DND-41 (cell line): ENCODE measurements at regions not wholly inside any gene's neighbourhood (a gene's known extent, or its start where the extent isn't known, plus 50 kb on each side); places are given as distances from the start of the nearest gene placed in this dataset.

Experiments used
- CTCF ChIP-seq: IDR thresholded peaks from 2 replicates; pipeline ENCODE4 v1.5.1; 2012; ENCODE audit warnings: borderline replicate concordance, low read length, moderate library complexity, mild to moderate bottlenecking; ENCODE audit not compliant: poor library complexity, severe bottlenecking; ENCODE audit errors: extremely low read depth
- EZH2 ChIP-seq: IDR thresholded peaks from 3 replicates; pipeline ENCODE4 v1.6.1; 2012; ENCODE audit warnings: borderline replicate concordance, low read depth, mild to moderate bottlenecking, moderate library complexity, low read length, inconsistent platforms; ENCODE audit not compliant: severe bottlenecking

- peak; percentile 80 for TF ChIP-seq CTCF
- no peak for TF ChIP-seq EZH2
Measured at GRCh38 chr5:174327317-174327864, 281.9 kb downstream of the NSG2 start.
